ENCODE measurements at regions not wholly inside any gene's neighbourhood (a gene's known extent, or its start where the extent isn't known, plus 50 kb on each side); places are given as distances from the start of the nearest gene placed in this dataset.
"Not testable (repeated sequence)": the region's sequence is repeated elsewhere in the genome, so short reads cannot be mapped to it uniquely, and the experiment has no call there.

- no peak for DNase-seq (ENCODE audit: low read depth in 2 of 3, low spot score in 1 of 3)
Measured at GRCh38 chr12:91896286-91897024, 249.2 kb downstream of the BTG1 start.

DNA sequence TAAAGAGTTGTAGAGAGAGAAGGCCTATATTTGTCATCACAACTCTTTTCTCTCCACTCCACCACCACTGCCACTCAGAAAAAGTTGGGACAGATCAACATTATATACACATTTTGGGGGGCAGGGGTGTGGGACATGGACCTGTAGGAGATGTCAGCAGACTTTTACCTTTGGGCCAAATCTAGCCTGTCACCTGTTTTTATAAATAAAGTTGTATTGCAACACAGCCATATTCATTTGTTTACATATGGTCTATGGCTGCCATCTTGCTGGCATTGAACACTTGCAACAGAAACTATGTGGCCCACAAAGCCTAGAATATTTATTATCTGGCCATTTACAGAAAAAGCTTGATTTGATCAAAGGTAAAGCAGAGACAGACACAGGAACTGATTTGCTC lies 250.7 kb downstream of the BTG1 start:
- no peak for DNase-seq (ENCODE audit: low read depth in 2 of 3, low spot score in 1 of 3)

DNA sequence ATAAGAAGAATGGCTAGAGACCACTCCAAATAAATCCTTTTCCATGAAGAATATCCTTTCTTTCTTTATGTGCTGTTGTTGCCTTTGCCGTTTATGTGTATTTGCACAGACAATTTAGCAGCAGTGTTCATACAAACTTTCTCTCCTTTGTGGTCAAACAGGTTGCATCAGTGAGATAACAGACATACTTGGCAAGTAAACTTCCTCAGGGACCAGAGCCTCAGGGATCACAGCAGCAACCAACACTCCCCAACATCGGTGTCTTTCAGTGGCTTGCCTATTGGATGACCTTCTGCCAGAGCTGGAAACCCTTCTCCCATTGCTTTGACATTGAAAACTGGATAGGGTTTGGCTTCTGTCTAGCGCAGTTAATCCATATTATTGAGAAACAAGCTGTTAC lies 252.2 kb downstream of the BTG1 start:
- DNase-seq (ENCODE audit: low read depth in 2 of 3, low spot score in 1 of 3): no peak

DNA sequence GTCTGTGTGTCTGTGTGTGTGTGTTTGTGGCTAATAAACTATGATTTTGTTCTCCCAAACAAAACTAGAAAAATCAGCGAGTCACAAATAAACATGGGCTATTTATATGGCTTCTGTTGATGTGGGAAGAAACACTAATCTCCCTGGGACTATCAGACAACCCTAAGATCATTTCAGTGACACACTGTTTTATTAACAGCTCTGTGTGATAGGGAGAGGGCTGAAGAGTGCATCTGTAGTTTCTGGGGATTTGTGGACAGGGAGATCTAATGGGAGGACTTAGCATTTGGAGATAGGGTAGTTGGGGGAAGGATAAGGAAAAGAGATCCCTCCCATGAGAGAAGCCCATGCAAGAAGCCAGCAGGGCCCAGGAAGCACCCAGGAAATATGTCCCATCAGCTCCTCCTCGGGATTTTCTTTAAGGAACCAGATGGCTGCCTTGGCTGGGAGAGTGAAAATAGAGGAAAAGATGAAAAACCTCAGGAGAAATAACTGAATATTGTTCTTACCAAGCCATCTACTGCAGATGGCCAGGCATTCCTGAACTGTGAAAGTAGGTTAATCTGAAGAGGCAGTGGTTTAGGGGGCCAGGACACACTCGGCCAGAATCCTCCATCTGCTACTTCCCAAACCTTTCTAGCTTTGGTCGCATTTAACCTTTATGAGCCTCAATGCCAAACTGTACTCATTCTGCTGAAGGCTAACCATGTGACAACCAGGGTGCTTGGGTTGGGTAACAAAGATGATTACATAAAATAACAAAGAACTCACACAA lies 253.4 kb downstream of the BTG1 start:
- DNase-seq (ENCODE audit: low read depth in 2 of 3, low spot score in 1 of 3): no peak

- DNase-seq (ENCODE audit: low read depth in 2 of 3, low spot score in 1 of 3): no peak
Measured at GRCh38 chr12:91890742-91891141, 254.9 kb downstream of the BTG1 start.

DNA sequence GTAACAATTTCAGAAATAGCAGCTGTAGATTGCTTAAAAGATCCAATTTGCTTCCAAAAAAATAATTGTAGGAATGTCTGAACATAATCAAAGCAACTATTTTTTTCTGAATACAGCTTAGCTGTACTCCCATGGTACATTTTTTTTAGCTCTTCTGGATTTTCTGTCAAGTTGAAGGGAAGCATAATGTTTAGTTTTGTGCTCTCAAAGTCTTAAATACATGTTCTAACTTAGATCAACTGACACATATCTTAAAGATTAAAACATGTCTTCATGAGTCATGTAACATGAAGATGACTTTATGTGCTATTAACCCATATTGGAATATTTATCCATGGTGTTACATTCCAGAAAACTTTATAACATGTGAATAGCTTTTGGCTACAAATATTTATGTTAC lies 255.7 kb downstream of the BTG1 start:
- no peak for DNase-seq (ENCODE audit: low read depth in 2 of 3, low spot score in 1 of 3)

- DNase-seq (ENCODE audit: low read depth in 2 of 3, low spot score in 1 of 3): no peak
Measured at GRCh38 chr12:91889059-91889458, 256.6 kb downstream of the BTG1 start.

GRCh38 chr12:91887957-91888356 lies 257.7 kb downstream of the BTG1 start:
- no peak for DNase-seq (ENCODE audit: low read depth in 2 of 3, low spot score in 1 of 3)

- DNase-seq (ENCODE audit: low read depth in 2 of 3, low spot score in 1 of 3): no peak
Measured at GRCh38 chr12:91885851-91886731, 259.6 kb downstream of the BTG1 start.

DNA sequence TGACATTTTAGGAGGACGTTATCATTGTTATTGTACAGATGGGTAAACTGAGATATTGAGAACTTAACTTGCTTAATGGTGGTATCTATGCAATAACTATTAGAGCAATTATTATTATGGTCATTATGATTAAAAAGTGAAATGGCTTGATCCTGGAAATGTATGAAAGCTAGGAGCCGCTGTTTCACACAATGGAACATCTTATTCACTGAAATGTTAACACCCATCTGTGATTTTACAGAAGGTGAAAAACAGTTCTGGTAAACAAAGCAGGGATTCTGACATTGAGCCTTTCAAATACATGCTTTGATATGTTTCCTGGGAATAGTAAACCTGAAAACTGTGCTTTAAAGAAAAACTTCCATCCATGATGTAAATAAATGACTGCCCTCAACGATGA lies 261.4 kb downstream of the BTG1 start:
- no peak for DNase-seq (ENCODE audit: low read depth in 2 of 3, low spot score in 1 of 3)

- DNase-seq (ENCODE audit: low read depth in 2 of 3, low spot score in 1 of 3): no peak
Measured at GRCh38 chr12:91883811-91884210, 261.8 kb downstream of the BTG1 start.

- no peak for DNase-seq (ENCODE audit: low read depth in 2 of 3, low spot score in 1 of 3)
Measured at GRCh38 chr12:91882910-91883309, 262.7 kb downstream of the BTG1 start.

DNA sequence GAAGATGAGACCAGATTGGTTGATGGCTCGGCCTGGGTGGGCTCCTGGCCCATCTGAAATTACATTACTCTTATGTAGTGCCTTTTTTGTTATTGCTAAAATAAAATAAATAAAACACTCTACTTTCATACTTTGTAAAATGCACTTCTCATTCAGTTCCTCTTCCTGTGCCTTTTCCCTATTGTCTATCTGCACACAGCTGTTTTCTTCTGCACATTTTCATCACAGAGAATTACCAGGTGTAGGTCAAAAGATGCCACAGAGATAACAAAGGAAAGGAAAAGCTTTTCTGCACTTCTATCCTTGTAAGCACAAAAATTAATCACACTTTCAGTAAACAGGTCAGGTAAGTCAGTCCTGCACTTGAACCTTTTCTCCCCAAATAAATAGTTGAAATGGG lies 265.1 kb downstream of the BTG1 start:
- DNase-seq (ENCODE audit: low read depth in 2 of 3, low spot score in 1 of 3): no peak

DNA sequence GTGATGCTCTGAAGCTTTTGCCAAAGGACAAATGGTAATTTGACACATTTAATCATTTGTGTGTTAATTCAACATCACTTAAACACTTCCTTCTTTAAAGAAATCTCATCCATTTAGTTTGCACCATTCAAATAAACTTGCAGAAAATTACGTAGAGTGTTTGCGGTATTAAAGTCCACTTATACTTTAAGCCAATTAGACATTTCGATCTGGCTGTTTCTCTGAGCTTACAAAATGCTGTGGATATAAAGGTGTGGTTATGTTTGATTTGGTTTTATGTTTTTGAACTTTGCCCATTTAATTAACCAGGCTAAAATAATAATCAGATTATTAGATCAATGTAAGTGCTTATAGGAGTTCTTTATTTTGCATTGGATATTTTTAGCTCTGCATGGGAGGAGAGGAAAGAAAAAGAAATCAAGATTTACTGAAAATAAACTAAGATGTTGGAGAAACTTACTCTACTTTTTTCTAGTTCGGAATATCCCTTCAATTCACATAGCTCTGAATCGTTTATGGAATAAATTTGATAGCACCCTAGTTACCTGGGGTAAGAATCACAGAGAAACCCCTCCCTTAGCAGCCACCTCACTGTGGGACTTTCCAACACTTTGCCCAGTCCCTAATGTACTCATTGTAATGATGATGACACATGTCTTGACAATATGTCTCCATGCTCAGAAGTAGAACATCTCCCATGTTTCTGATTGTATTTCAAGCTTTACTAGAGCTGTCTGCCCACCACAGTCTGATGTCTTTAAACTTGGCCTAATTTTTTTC lies 268.0 kb downstream of the BTG1 start:
- DNase-seq (ENCODE audit: low read depth in 2 of 3, low spot score in 1 of 3): peak in 2 of 3 donors; percentile 6 to 13

GRCh38 chr12:91877022-91877421 lies 268.6 kb downstream of the BTG1 start:
- peak; percentile 56 to 76 (median 63) for DNase-seq (ENCODE audit: low read depth in 2 of 3, low spot score in 1 of 3)

- not testable (repeated sequence) for DNase-seq (ENCODE audit: low read depth in 2 of 3, low spot score in 1 of 3)
Measured at GRCh38 chr12:91875671-91876070, 270.0 kb downstream of the BTG1 start.

DNA sequence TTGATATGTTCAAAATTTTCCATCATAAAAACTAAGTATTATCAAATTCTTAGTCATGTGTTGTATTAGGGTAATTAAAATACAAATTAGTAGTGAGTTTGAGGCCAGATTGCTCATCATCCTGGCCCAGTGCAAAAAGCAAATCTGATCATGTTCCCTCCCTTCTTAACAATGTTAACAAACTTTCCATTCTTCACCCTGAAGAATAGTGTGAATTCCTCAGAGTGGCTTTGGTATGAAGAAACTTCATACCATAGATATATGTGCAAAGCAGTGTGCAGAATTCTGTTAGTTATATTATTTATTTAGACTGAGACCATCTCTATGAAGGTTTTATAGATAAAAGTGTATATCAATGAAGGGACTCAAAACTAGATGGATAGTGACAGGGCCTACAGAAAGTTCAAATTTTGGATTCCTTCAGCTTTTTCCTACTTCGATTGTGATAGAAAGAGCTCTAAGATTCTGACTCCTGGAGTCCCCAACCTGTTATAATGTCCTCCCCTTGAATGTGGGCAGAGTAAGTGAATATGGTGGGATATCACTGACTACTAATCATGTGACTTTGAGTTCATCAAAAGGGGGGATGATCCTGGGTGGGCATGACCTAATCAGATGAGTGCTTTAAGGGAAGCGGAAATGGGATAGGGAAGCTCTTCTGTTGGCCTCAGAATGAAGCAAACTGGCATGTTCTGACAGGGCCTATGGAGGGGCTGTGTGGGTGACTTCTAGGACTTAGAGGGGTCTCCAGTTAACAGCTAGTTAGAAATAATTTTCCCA lies 271.4 kb downstream of the BTG1 start:
- DNase-seq (ENCODE audit: low read depth in 2 of 3, low spot score in 1 of 3): no peak

DNA sequence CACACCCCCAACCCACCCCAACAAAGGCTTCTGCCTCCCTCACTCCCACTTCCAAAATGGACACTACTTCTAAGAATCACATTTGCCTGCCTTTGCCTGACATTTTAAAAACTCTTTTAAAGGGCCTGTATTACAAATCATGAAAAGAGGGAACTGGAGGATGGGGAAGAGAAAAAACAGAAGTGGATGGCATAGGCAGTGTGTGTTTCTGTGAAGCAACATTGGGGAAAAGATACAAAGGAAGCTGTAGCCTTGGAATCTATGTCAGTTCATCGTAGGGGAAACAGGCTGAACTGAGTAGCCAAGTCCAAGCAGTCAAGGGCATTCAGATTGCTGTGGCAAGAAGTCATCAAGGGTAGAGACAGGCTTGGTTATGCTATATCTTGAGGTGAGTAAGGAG lies 273.9 kb downstream of the BTG1 start:
- no peak for DNase-seq (ENCODE audit: low read depth in 2 of 3, low spot score in 1 of 3)

GRCh38 chr12:91870872-91871707 lies 274.6 kb downstream of the BTG1 start:
- DNase-seq (ENCODE audit: low read depth in 2 of 3, low spot score in 1 of 3): no peak

All from stimulated activated CD4-positive, alpha-beta T cell treated with anti-CD3 and anti-CD28 coated beads, Interleukin-12 subunit alpha, Interleukin-12 subunit beta, amount 100 ng/mL, for 48 hours (primary cell).